ENCODE measurements at regions not wholly inside any gene's neighbourhood (a gene's known extent, or its start where the extent isn't known, plus 50 kb on each side); places are given as distances from the start of the nearest gene placed in this dataset.

- TF ChIP-seq, protein P1, sequence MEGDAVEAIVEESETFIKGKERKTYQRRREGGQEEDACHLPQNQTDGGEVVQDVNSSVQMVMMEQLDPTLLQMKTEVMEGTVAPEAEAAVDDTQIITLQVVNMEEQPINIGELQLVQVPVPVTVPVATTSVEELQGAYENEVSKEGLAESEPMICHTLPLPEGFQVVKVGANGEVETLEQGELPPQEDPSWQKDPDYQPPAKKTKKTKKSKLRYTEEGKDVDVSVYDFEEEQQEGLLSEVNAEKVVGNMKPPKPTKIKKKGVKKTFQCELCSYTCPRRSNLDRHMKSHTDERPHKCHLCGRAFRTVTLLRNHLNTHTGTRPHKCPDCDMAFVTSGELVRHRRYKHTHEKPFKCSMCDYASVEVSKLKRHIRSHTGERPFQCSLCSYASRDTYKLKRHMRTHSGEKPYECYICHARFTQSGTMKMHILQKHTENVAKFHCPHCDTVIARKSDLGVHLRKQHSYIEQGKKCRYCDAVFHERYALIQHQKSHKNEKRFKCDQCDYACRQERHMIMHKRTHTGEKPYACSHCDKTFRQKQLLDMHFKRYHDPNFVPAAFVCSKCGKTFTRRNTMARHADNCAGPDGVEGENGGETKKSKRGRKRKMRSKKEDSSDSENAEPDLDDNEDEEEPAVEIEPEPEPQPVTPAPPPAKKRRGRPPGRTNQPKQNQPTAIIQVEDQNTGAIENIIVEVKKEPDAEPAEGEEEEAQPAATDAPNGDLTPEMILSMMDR (IDR thresholded peaks at IDR 0.05; ENCODE audit: low read depth, low read length, missing input control): no peak
- TF ChIP-seq REST (IDR thresholded peaks at IDR 0.05): no peak
- TF ChIP-seq NR2F2 (IDR thresholded peaks at IDR 0.05): no peak
- no peak for TF ChIP-seq TAF1 (conservative IDR thresholded peaks at IDR 0.05)
- TF ChIP-seq ATF3 (IDR thresholded peaks at IDR 0.05): no peak
- TF ChIP-seq RXRA (IDR thresholded peaks at IDR 0.05): no peak
- TF ChIP-seq JUND (IDR thresholded peaks at IDR 0.05): no peak
- TF ChIP-seq SP1 (IDR thresholded peaks at IDR 0.05): no peak
- TF ChIP-seq, protein P2, sequence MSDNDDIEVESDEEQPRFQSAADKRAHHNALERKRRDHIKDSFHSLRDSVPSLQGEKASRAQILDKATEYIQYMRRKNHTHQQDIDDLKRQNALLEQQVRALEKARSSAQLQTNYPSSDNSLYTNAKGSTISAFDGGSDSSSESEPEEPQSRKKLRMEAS (IDR thresholded peaks at IDR 0.05): no peak
Measured at GRCh38 chr20:12528591-12529041, 480.2 kb upstream of the SPTLC3 start.
